GM21528 (cell line): ENCODE measurements at regions not wholly inside any gene's neighbourhood (a gene's known extent, or its start where the extent isn't known, plus 50 kb on each side); places are given as distances from the start of the nearest gene placed in this dataset.
A peak's percentile ranks its signal among the peaks of the same experiment; 100 is the strongest.
"Not testable (repeated sequence)": the region's sequence is repeated elsewhere in the genome, so short reads cannot be mapped to it uniquely, and the experiment has no call there.

Source experiments
- ATAC-seq: cut with Tn5 transposase; IDR thresholded peaks from one replicate; pipeline ENCODE4 v1.9.1; 2021; ENCODE audit warnings: mild to moderate bottlenecking, moderate library complexity; ENCODE audit not compliant: unreplicated experiment, low FRiP score

- ATAC-seq, result no peak
Observed at GRCh38 chr1:193486671-193487229, 300.3 kb upstream of the B3GALT2 start.

GRCh38 chr1:193480755-193481154 lies 294.3 kb upstream of the B3GALT2 start:
- no peak for ATAC-seq

GRCh38 chr1:193479187-193479586 lies 292.8 kb upstream of the B3GALT2 start:
- ATAC-seq, result peak; percentile 99

GRCh38 chr1:193476748-193477147 lies 290.3 kb upstream of the B3GALT2 start:
- ATAC-seq, result no peak

GRCh38 chr1:193473932-193474331 lies 287.5 kb upstream of the B3GALT2 start:
- ATAC-seq, result no peak

- ATAC-seq, result no peak
Observed at GRCh38 chr1:193472838-193473398, 286.5 kb upstream of the B3GALT2 start.

- ATAC-seq, result no peak
Observed at GRCh38 chr1:193472430-193472829, 286.0 kb upstream of the B3GALT2 start.

- ATAC-seq, result no peak
Observed at GRCh38 chr1:193471981-193472380, 285.6 kb upstream of the B3GALT2 start.

- no peak for ATAC-seq
Observed at GRCh38 chr1:193463326-193463932, 277.0 kb upstream of the B3GALT2 start.

GRCh38 chr1:193462629-193463320 lies 276.4 kb upstream of the B3GALT2 start:
- peak; percentile 80 for ATAC-seq

GRCh38 chr1:193458628-193459027 lies 272.2 kb upstream of the B3GALT2 start:
- no peak for ATAC-seq

- no peak for ATAC-seq
Observed at GRCh38 chr1:193457676-193458075, 271.3 kb upstream of the B3GALT2 start.

GRCh38 chr1:193456811-193457280 lies 270.4 kb upstream of the B3GALT2 start:
- ATAC-seq, result peak; percentile 64

- ATAC-seq, result no peak
Observed at GRCh38 chr1:193451606-193452005, 265.2 kb upstream of the B3GALT2 start.

GRCh38 chr1:193451001-193451400 lies 264.6 kb upstream of the B3GALT2 start:
- ATAC-seq, result no peak

- ATAC-seq, result peak; percentile 97
Observed at GRCh38 chr1:193448682-193449461, 262.5 kb upstream of the B3GALT2 start.

GRCh38 chr1:193443886-193444285 lies 257.5 kb upstream of the B3GALT2 start:
- ATAC-seq, result no peak

- ATAC-seq, result peak; percentile 88
Observed at GRCh38 chr1:193438771-193439170, 252.4 kb upstream of the B3GALT2 start.

- peak; percentile 25 for ATAC-seq
Observed at GRCh38 chr1:193438312-193438711, 251.9 kb upstream of the B3GALT2 start.

GRCh38 chr1:193437785-193438184 lies 251.4 kb upstream of the B3GALT2 start:
- ATAC-seq, result peak; percentile 70

GRCh38 chr1:193437333-193437732 lies 250.9 kb upstream of the B3GALT2 start:
- ATAC-seq, result not testable (repeated sequence)
